LNCAP (cell line): ENCODE measurements at regions not wholly inside any gene's neighbourhood (a gene's known extent, or its start where the extent isn't known, plus 50 kb on each side); places are given as distances from the start of the nearest gene placed in this dataset.

Source experiments
- CTCF ChIP-seq: fragments of 450-650 bp; IDR thresholded peaks from 2 replicates; pipeline ENCODE4 v1.5.1; 2017; ENCODE audit warnings: mild to moderate bottlenecking

GRCh38 chrX:73267979-73268378, 53.3 kb upstream of the NAP1L2 start:
- TF ChIP-seq CTCF = no peak

- no peak for TF ChIP-seq CTCF
These were observed 52.6 kb upstream of the NAP1L2 start for GRCh38 chrX:73267206-73267605.

GRCh38 chrX:73266766-73267165, 52.1 kb upstream of the NAP1L2 start:
- TF ChIP-seq CTCF = no peak
